ENCODE measurements at regions not wholly inside any gene's neighbourhood (a gene's known extent, or its start where the extent isn't known, plus 50 kb on each side); places are given as distances from the start of the nearest gene placed in this dataset.
A peak's percentile ranks its signal among the peaks of the same experiment; 100 is the strongest.

DNA sequence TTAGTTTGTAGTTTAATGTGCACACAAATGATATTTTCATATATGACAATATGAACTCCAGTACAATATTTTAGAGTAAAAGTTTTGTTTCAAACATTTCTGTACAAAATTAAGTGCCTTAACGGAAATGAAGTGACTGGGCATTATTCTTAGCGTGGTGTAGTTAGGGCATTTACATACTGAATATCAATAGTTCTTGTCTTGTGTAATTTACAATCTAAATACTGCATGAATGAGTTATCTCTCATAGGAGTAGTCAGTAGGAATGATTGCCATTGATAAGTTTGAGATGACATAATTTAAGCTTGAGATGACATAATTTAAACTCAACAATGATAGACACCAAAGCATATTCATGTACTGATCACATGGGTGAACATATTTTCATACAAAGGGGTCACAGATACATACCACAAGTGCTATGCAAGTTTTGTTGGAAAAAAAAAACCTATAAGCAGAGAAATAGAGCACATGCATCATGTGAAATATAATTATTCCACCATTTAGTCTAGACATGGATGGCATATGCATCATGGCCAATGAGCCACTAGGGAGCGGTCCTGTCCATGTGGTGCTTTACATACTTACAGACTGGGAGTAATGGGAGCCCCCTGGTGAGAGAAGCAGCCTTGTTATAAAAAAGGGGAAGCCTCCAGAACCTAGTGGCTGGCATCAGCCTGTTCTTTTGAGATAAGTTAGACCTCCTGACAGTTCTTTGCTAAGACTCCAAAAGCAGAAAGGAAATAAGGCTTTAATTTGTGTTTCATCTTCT, 1523.9 kb downstream of the MAT2B start:
- TF ChIP-seq, protein P1, sequence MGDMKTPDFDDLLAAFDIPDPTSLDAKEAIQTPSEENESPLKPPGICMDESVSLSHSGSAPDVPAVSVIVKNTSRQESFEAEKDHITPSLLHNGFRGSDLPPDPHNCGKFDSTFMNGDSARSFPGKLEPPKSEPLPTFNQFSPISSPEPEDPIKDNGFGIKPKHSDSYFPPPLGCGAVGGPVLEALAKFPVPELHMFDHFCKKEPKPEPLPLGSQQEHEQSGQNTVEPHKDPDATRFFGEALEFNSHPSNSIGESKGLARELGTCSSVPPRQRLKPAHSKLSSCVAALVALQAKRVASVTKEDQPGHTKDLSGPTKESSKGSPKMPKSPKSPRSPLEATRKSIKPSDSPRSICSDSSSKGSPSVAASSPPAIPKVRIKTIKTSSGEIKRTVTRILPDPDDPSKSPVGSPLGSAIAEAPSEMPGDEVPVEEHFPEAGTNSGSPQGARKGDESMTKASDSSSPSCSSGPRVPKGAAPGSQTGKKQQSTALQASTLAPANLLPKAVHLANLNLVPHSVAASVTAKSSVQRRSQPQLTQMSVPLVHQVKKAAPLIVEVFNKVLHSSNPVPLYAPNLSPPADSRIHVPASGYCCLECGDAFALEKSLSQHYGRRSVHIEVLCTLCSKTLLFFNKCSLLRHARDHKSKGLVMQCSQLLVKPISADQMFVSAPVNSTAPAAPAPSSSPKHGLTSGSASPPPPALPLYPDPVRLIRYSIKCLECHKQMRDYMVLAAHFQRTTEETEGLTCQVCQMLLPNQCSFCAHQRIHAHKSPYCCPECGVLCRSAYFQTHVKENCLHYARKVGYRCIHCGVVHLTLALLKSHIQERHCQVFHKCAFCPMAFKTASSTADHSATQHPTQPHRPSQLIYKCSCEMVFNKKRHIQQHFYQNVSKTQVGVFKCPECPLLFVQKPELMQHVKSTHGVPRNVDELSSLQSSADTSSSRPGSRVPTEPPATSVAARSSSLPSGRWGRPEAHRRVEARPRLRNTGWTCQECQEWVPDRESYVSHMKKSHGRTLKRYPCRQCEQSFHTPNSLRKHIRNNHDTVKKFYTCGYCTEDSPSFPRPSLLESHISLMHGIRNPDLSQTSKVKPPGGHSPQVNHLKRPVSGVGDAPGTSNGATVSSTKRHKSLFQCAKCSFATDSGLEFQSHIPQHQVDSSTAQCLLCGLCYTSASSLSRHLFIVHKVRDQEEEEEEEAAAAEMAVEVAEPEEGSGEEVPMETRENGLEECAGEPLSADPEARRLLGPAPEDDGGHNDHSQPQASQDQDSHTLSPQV (IDR thresholded peaks at IDR 0.05) = no peak
- TF ChIP-seq RAD21 (IDR thresholded peaks at IDR 0.05; ENCODE audit: insufficient read depth, low read depth, low read length) (peak; percentile 30; the same call in 1 of the 2 replicates), RELA (IDR thresholded peaks at IDR 0.05; ENCODE audit: borderline replicate concordance, partially characterized antibody) (no peak), NFYA (IDR thresholded peaks at IDR 0.05; ENCODE audit: borderline replicate concordance, low read depth, low read length) (no peak), HDAC6 (IDR thresholded peaks at IDR 0.05; ENCODE audit: unreplicated experiment) (no peak), BCL11A (IDR thresholded peaks at IDR 0.05; ENCODE audit: low read depth, low read length) (no peak), EZH2 (IDR thresholded peaks at IDR 0.05; ENCODE audit: borderline replicate concordance, control insufficient read depth, low read depth, low read length) (no peak), SMC3 (IDR thresholded peaks at IDR 0.05; ENCODE audit: borderline replicate concordance, low read length) (peak; percentile 43; the same call in 1 of the 2 replicates), SIN3A (IDR thresholded peaks at IDR 0.05; ENCODE audit: low read depth, low read length) (no peak), SRF (IDR thresholded peaks at IDR 0.05; ENCODE audit: low read depth in 2 of 2, low read length in 2 of 2) (no peak), ZNF24 (IDR thresholded peaks at IDR 0.05) (no peak)
- TF ChIP-seq, protein P2, sequence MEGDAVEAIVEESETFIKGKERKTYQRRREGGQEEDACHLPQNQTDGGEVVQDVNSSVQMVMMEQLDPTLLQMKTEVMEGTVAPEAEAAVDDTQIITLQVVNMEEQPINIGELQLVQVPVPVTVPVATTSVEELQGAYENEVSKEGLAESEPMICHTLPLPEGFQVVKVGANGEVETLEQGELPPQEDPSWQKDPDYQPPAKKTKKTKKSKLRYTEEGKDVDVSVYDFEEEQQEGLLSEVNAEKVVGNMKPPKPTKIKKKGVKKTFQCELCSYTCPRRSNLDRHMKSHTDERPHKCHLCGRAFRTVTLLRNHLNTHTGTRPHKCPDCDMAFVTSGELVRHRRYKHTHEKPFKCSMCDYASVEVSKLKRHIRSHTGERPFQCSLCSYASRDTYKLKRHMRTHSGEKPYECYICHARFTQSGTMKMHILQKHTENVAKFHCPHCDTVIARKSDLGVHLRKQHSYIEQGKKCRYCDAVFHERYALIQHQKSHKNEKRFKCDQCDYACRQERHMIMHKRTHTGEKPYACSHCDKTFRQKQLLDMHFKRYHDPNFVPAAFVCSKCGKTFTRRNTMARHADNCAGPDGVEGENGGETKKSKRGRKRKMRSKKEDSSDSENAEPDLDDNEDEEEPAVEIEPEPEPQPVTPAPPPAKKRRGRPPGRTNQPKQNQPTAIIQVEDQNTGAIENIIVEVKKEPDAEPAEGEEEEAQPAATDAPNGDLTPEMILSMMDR (IDR thresholded peaks at IDR 0.05 in 2 of 3, conservative IDR thresholded peaks at IDR 0.05 in 1 of 3; ENCODE audit: control insufficient read depth in 2 of 3, extremely low read depth in 1 of 3, insufficient read depth in 1 of 3, low read depth in 3 of 3, low read length in 3 of 3) = peak in 2 of 3 experiments; percentile 22 to 50; a peak in 2 of 6 replicates
- TF ChIP-seq, protein P3, sequence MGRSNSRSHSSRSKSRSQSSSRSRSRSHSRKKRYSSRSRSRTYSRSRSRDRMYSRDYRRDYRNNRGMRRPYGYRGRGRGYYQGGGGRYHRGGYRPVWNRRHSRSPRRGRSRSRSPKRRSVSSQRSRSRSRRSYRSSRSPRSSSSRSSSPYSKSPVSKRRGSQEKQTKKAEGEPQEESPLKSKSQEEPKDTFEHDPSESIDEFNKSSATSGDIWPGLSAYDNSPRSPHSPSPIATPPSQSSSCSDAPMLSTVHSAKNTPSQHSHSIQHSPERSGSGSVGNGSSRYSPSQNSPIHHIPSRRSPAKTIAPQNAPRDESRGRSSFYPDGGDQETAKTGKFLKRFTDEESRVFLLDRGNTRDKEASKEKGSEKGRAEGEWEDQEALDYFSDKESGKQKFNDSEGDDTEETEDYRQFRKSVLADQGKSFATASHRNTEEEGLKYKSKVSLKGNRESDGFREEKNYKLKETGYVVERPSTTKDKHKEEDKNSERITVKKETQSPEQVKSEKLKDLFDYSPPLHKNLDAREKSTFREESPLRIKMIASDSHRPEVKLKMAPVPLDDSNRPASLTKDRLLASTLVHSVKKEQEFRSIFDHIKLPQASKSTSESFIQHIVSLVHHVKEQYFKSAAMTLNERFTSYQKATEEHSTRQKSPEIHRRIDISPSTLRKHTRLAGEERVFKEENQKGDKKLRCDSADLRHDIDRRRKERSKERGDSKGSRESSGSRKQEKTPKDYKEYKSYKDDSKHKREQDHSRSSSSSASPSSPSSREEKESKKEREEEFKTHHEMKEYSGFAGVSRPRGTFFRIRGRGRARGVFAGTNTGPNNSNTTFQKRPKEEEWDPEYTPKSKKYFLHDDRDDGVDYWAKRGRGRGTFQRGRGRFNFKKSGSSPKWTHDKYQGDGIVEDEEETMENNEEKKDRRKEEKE (IDR thresholded peaks at IDR 0.05) = no peak
- TF ChIP-seq, protein P4, sequence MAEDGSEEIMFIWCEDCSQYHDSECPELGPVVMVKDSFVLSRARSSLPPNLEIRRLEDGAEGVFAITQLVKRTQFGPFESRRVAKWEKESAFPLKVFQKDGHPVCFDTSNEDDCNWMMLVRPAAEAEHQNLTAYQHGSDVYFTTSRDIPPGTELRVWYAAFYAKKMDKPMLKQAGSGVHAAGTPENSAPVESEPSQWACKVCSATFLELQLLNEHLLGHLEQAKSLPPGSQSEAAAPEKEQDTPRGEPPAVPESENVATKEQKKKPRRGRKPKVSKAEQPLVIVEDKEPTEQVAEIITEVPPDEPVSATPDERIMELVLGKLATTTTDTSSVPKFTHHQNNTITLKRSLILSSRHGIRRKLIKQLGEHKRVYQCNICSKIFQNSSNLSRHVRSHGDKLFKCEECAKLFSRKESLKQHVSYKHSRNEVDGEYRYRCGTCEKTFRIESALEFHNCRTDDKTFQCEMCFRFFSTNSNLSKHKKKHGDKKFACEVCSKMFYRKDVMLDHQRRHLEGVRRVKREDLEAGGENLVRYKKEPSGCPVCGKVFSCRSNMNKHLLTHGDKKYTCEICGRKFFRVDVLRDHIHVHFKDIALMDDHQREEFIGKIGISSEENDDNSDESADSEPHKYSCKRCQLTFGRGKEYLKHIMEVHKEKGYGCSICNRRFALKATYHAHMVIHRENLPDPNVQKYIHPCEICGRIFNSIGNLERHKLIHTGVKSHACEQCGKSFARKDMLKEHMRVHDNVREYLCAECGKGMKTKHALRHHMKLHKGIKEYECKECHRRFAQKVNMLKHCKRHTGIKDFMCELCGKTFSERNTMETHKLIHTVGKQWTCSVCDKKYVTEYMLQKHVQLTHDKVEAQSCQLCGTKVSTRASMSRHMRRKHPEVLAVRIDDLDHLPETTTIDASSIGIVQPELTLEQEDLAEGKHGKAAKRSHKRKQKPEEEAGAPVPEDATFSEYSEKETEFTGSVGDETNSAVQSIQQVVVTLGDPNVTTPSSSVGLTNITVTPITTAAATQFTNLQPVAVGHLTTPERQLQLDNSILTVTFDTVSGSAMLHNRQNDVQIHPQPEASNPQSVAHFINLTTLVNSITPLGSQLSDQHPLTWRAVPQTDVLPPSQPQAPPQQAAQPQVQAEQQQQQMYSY (CRISPR knock-in tag; IDR thresholded peaks at IDR 0.05) = no peak

All from GM12878 (cell line).